Left hindlimb (tissue), 1 donor: ENCODE measurements at regions not wholly inside any gene's neighbourhood (a gene's known extent, or its start where the extent isn't known, plus 50 kb on each side); places are given as distances from the start of the nearest gene placed in this dataset.
"Not testable (repeated sequence)": the region's sequence is repeated elsewhere in the genome, so short reads cannot be mapped to it uniquely, and the experiment has no call there.

Experiments used
- DNase-seq: peaks from one replicate; pipeline ENCODE4 v3.0.0-alpha.2; 2018

- no peak for DNase-seq
Observed at GRCh38 chr2:145010635-145011034, 490.7 kb upstream of the ZEB2 start.

- DNase-seq, result no peak
Observed at GRCh38 chr2:145007960-145008263, 488.0 kb upstream of the ZEB2 start.

- peak; percentile 35 for DNase-seq
Observed at GRCh38 chr2:145007093-145007959, 487.4 kb upstream of the ZEB2 start.

GRCh38 chr2:145002624-145003023 is 482.7 kb upstream of the ZEB2 start:
- no peak for DNase-seq

GRCh38 chr2:145000376-145000775 is 480.5 kb upstream of the ZEB2 start:
- no peak for DNase-seq

GRCh38 chr2:144999936-145000335 is 480.0 kb upstream of the ZEB2 start:
- DNase-seq, result no peak

GRCh38 chr2:144999071-144999875 is 479.4 kb upstream of the ZEB2 start:
- DNase-seq, result no peak

GRCh38 chr2:144998435-144998834 is 478.5 kb upstream of the ZEB2 start:
- DNase-seq, result no peak

- DNase-seq, result no peak
Observed at GRCh38 chr2:144996225-144996795, 476.4 kb upstream of the ZEB2 start.

GRCh38 chr2:144995482-144995881 is 475.6 kb upstream of the ZEB2 start:
- no peak for DNase-seq

GRCh38 chr2:144990661-144991060 is 470.7 kb upstream of the ZEB2 start:
- DNase-seq, result no peak

GRCh38 chr2:144989579-144990270 is 469.8 kb upstream of the ZEB2 start:
- DNase-seq, result no peak

- no peak for DNase-seq
Observed at GRCh38 chr2:144988591-144988990, 468.7 kb upstream of the ZEB2 start.

GRCh38 chr2:144986691-144987090 is 466.8 kb upstream of the ZEB2 start:
- DNase-seq, result no peak

- DNase-seq, result no peak
Observed at GRCh38 chr2:144984038-144984437, 464.1 kb upstream of the ZEB2 start.

GRCh38 chr2:144983107-144983506 is 463.2 kb upstream of the ZEB2 start:
- no peak for DNase-seq

- DNase-seq, result no peak
Observed at GRCh38 chr2:144982481-144982880, 462.6 kb upstream of the ZEB2 start.

- no peak for DNase-seq
Observed at GRCh38 chr2:144975881-144976280, 456.0 kb upstream of the ZEB2 start.

GRCh38 chr2:144972676-144973075 is 452.8 kb upstream of the ZEB2 start:
- DNase-seq, result no peak

GRCh38 chr2:144971786-144972335 is 451.9 kb upstream of the ZEB2 start:
- no peak for DNase-seq

GRCh38 chr2:144970410-144970809 is 450.5 kb upstream of the ZEB2 start:
- DNase-seq, result not testable (repeated sequence)

GRCh38 chr2:144969564-144969963 is 449.6 kb upstream of the ZEB2 start:
- not testable (repeated sequence) for DNase-seq

GRCh38 chr2:144967961-144968360 is 448.0 kb upstream of the ZEB2 start:
- DNase-seq, result no peak
